Heart right ventricle (tissue), 16 donors: ENCODE measurements at regions not wholly inside any gene's neighbourhood (a gene's known extent, or its start where the extent isn't known, plus 50 kb on each side); places are given as distances from the start of the nearest gene placed in this dataset.

Experiments
- ATAC-seq, 8 donors: fragments of 200-7000 bp; cut with Tn5 transposase; one replicate each; pipeline ENCODE4 v1.9.1; 2020; ENCODE audit warnings: mild to moderate bottlenecking in 8 of 8, moderate library complexity in 8 of 8, moderate number of reproducible peaks in 1 of 8
- DNase-seq, 2 donors: peaks; one replicate each; pipeline ENCODE4 v3.0.0-alpha.2; 2020
- H3K27ac ChIP-seq, 10 donors: fragments of 200-600 bp; sonication (generic) in 2 of 10; one replicate each; pipeline versions ENCODE4 v1.5.0 to v1.8.0; 2020 to 2022; ENCODE audit warnings: mild to moderate bottlenecking in 3 of 10
- H3K27me3 ChIP-seq, 7 donors: fragments of 200-600 bp; one replicate each; pipeline ENCODE4 v1.8.0; 2021 to 2022; ENCODE audit warnings: mild to moderate bottlenecking in 2 of 7
- H3K36me3 ChIP-seq, 9 donors: fragments of 200-600 bp; sonication (generic) in 1 of 9; one replicate each; pipeline versions ENCODE4 v1.5.0 to v1.8.0; 2020 to 2022; ENCODE audit warnings: mild to moderate bottlenecking in 2 of 9
- H3K4me1 ChIP-seq, 9 donors: fragments of 200-600 bp; sonication (generic) in 1 of 9; one replicate each; pipeline versions ENCODE4 v1.5.0 to v1.8.0; 2020 to 2022; ENCODE audit warnings: mild to moderate bottlenecking in 4 of 9
- H3K4me3 ChIP-seq, 10 donors: fragments of 200-600 bp; sonication (generic) in 2 of 10; one replicate each; pipeline versions ENCODE4 v1.5.0 to v1.8.0; 2020 to 2022; ENCODE audit warnings: mild to moderate bottlenecking in 7 of 10, moderate library complexity in 2 of 10
- H3K9me3 ChIP-seq, 11 donors: fragments of 200-600 bp in 10 of 11; sonication (generic) in 2 of 11; one replicate each; pipeline versions ENCODE4 v1.5.0 to v1.8.0; 2013 to 2022; ENCODE audit warnings: mild to moderate bottlenecking in 2 of 11, control low read depth in 1 of 11, moderate library complexity in 1 of 11
- WGBS, 2 donors: extraction: QIAGEN DNeasy Blood & Tissue Kit; methylation state at CpG; one replicate each; pipeline ENCODE4 v1.1.7; 2013; ENCODE audit warnings: inconsistent platforms in 1 of 2; 5-methylcytosine and 5-hydroxymethylcytosine counted together
- intact Hi-C, 10 donors: fragments of 100-400 bp; cut with DNase I; formaldehyde crosslinking; loops; one replicate each; pipeline versions ENCODE4 v1.11.1 to v1.14.2; 2022
- TF ChIP-seq, protein P1 (sequence below), 9 donors: fragments of 200-600 bp; sonication (generic) in 2 of 9; IDR thresholded peaks; one replicate each; pipeline versions ENCODE4 v1.5.0 to v1.8.0; 2021 to 2022; ENCODE audit warnings: antibody characterized with exemption in 9 of 9, mild to moderate bottlenecking in 5 of 9, moderate library complexity in 1 of 9
- donor health status: Arrhythmogenic right ventricular cardiomyopathy.
- donor health status: ischemic (EF 13 %, LVEDD 7.1; RV severe dilation, severe dysfunction).
- donor health status: healthy with polysubstance abuse.
- donor health status: DM: no; HTN: yes; CAD: no.
- donor health status: DM: no; HTN: no; CAD: no.
- donor health status: ischemic (EF 25% LVEDD 6.9; RV normal size, moderate dysfunction).
- donor health status: ischemic (EF 25% LVEDD 5.7; RV mildly dilated, moderate dysfunction).
- donor health status: healthy.
- donor health status: DM: yes; HTN: yes; CAD: no.
- donor health status: Ischemic cardiomyopathy.
- donor health status: ischemic (EF 35%, LVEDD 5.7; RV mildly dilated, moderate dysfunction).
- donor health status: nonischemic (EF 11% LVEDD 7.7; RV severe dilation, severe dysfunction).
- donor health status: DM: yes; HTN: yes; CAD: no.
- donor health status: PGD.
- donor health status: ischemic (EF 29% LVEDD 5.4; RV normal size, mild dysfunction).
- donor health status: nonischemic (EF 23%, LVEDD 6.1; RV moderate dilation, normal function).

DNA sequence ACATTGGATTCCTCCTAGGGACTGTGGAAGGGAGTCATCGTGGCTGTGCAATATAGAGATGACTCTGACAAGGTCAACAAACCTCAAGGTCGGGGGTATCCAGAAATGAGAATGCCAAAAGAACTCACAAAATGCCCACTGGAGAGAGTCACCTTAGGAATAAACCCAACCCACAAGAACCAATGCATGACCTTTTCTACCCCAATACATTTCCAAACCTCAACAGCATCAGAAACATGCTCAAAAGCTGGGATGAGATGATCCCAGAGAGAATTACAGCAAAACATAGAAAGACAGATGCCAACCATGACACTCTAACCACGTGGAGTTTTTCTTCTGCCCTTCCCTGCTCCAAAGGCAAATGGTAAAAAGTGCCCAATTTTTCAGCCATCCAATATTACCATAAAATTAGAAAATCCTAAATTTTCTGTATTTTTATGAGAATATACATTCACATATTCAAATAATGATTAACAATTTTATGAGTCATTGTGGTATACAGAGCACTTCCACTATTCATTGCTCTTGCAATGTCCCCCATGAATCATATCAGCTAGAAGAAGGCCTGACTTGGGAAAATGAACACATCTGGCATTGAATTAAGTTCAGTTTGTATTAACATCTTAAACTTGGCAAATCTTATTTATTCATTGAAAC, 88.2 kb upstream of the PALMD start:
- no peak for ATAC-seq
- Histone ChIP-seq H3K27ac (no peak overlapping the region), H3K36me3 (no peaks in the 10 kb centered on the region), H3K4me1 (no peaks in the 10 kb centered on the region), H3K4me3 (no peak overlapping the region), H3K27me3 (no peaks in the 10 kb centered on the region), H3K9me3 (peaks cover 0 to 5% (median 0%) of the 10 kb centered on the region in 11 donors)
- no peak for DNase-seq
- WGBS, 2 donors = 89 to 93% methylated on average over 3 of the region's 3 CpGs
- intact Hi-C loops = no loop called here
- TF ChIP-seq, protein P1, sequence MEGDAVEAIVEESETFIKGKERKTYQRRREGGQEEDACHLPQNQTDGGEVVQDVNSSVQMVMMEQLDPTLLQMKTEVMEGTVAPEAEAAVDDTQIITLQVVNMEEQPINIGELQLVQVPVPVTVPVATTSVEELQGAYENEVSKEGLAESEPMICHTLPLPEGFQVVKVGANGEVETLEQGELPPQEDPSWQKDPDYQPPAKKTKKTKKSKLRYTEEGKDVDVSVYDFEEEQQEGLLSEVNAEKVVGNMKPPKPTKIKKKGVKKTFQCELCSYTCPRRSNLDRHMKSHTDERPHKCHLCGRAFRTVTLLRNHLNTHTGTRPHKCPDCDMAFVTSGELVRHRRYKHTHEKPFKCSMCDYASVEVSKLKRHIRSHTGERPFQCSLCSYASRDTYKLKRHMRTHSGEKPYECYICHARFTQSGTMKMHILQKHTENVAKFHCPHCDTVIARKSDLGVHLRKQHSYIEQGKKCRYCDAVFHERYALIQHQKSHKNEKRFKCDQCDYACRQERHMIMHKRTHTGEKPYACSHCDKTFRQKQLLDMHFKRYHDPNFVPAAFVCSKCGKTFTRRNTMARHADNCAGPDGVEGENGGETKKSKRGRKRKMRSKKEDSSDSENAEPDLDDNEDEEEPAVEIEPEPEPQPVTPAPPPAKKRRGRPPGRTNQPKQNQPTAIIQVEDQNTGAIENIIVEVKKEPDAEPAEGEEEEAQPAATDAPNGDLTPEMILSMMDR (IDR thresholded peaks at IDR 0.05) = no peak

DNA sequence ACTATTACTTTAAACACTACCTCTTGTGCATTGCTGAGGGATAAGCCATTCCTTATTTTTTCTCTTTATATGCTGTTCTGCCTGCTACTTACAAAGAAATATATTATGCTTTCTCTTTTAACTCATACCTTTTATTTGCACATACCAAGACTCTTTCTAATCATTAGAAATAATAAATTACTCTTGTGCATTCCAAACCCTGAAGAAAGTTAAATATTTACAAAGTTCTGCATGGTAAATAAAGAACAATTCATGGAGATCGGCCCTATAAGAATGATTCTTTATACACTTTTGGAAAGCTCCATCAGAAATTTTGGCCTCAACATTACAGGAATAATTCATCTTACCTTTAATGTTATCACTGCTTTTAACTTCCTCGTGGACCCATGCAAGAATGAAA, 86.7 kb upstream of the PALMD start:
- no peak for ATAC-seq
- no peak overlapping the region for H3K4me3 ChIP-seq
- H3K27ac ChIP-seq = no peak overlapping the region
- no peak for DNase-seq
- WGBS, 2 donors = 86 to 87% methylated on average over 2 of the region's 2 CpGs
- H3K27me3 ChIP-seq = no peaks in the 10 kb centered on the region
- H3K36me3 ChIP-seq = no peaks in the 10 kb centered on the region
- TF ChIP-seq, protein P1 (IDR thresholded peaks at IDR 0.05) = no peak
- intact Hi-C loops = no loop called here
- H3K9me3 ChIP-seq = peaks cover 0 to 5% (median 0%) of the 10 kb centered on the region in 11 donors
- no peaks in the 10 kb centered on the region for H3K4me1 ChIP-seq

DNA sequence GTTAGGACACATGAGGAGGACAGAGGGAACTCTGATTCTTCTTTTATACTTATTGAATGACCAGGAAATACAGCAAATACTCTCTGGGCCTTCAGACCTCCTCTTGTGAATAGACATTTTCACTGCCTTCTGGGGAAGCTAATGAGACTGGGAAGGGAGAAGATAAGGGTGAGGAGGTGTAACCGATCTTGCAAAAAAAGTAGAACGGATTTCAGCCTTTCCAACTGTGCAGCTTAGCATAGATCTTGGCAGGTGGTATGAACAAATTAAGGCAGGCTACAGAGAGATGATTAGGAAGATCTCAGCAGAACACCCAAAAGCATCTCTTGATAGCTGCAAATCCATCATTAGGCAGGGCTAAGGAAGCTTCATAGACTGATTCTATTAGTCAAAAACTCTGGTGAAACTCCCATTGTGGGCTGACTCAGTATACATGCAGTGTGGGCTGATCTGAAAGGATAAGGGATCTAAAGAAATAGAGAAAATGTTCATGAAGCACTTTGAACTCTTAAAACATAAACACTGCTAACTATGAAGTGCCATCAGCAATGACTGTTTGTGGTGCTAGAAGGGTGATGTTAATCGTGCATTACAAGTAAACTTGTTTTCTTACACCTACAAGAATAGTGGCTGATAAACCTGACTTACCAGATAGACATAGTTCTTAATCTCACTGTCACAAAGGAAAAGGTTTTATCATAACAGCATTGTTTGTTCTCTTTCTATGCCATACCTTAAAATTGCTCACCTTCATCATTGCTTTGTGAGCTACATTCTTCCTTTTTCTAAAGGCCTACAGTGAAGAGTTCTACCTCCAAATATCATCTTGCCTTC, 85.5 kb upstream of the PALMD start:
- no peak for DNase-seq
- intact Hi-C loops = no loop called here
- Histone ChIP-seq H3K4me3 (no peak overlapping the region), H3K36me3 (no peaks in the 10 kb centered on the region), H3K27ac (no peak overlapping the region), H3K9me3 (peaks cover 0 to 14% (median 0%) of the 10 kb centered on the region in 11 donors), H3K4me1 (no peaks in the 10 kb centered on the region), H3K27me3 (no peaks in the 10 kb centered on the region)
- 81% methylated on average over 3 of the region's 3 CpGs for WGBS, 2 donors
- ATAC-seq = no peak
- TF ChIP-seq, protein P1 (IDR thresholded peaks at IDR 0.05) = no peak

DNA sequence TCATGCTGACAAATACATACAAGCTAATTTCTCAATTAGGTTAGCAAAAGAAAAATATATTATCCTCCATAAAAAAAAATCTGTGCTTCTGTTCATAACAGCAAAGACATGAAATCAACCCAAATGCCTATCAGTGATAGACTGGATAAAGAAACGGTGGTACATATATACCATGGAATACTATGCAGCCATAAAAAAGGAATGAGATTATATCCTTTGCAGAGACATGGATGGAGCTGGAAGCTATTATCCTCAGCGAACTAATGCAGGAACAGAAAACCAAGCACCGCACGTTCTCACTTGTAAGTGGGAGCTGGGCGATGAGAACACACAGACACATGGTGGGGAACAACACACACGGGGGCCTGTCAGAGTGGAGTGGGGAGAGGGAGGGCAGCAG, 84.0 kb upstream of the PALMD start:
- intact Hi-C loops = no loop called here
- H3K4me3 ChIP-seq = no peak overlapping the region
- peaks cover 0 to 14% (median 0%) of the 10 kb centered on the region in 11 donors for H3K9me3 ChIP-seq
- 95 to 98% methylated on average over 6 of the region's 6 CpGs for WGBS, 2 donors
- no peaks in the 10 kb centered on the region for H3K27me3 ChIP-seq
- DNase-seq (no peak), ATAC-seq (no peak)
- H3K27ac ChIP-seq = no peak overlapping the region
- no peaks in the 10 kb centered on the region for H3K36me3 ChIP-seq
- TF ChIP-seq, protein P1 (IDR thresholded peaks at IDR 0.05) = no peak
- no peaks in the 10 kb centered on the region for H3K4me1 ChIP-seq
